Esophagus squamous epithelium (tissue), 4 donors: ENCODE measurements at regions not wholly inside any gene's neighbourhood (a gene's known extent, or its start where the extent isn't known, plus 50 kb on each side); places are given as distances from the start of the nearest gene placed in this dataset.

Experiments used
- POLR2A ChIP-seq, 4 donors: fragments of 450-650 bp; IDR thresholded peaks; one replicate each; pipeline ENCODE4 v1.6.1; 2017; ENCODE audit warnings: antibody characterized with exemption in 4 of 4, mild to moderate bottlenecking in 4 of 4, moderate library complexity in 3 of 4
- TF ChIP-seq, protein P1 (sequence below), 6 experiments: fragments of 450-650 bp in 4 of 6; fragments of 200-600 bp in 2 of 6; sonication (generic) in 2 of 6; IDR thresholded peaks; one replicate each; pipeline ENCODE4 v1.5.1; 2016 to 2019; ENCODE audit warnings: antibody characterized with exemption in 6 of 6, mild to moderate bottlenecking in 4 of 6, moderate library complexity in 4 of 6

DNA sequence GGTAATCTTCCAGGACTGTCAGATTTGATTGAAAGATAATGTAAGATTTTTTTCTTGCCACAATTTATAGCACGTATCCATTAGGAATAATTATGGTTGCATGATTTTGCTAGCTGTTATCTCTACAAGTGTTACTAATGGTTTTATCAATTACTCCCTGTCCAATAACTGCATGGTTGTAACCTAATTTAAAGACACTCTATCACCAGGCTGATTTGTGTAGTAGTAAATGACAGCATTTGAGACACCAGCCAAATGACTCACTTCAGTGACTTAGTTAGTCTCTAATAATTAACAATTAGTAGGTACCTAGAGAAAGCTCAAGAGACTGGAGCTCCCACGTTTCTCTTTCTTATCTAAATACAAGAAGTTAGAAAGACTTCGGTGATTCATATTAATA, 453.8 kb upstream of the POU3F2 start:
- TF ChIP-seq POLR2A (IDR thresholded peaks at IDR 0.05), result no peak
- TF ChIP-seq, protein P1, sequence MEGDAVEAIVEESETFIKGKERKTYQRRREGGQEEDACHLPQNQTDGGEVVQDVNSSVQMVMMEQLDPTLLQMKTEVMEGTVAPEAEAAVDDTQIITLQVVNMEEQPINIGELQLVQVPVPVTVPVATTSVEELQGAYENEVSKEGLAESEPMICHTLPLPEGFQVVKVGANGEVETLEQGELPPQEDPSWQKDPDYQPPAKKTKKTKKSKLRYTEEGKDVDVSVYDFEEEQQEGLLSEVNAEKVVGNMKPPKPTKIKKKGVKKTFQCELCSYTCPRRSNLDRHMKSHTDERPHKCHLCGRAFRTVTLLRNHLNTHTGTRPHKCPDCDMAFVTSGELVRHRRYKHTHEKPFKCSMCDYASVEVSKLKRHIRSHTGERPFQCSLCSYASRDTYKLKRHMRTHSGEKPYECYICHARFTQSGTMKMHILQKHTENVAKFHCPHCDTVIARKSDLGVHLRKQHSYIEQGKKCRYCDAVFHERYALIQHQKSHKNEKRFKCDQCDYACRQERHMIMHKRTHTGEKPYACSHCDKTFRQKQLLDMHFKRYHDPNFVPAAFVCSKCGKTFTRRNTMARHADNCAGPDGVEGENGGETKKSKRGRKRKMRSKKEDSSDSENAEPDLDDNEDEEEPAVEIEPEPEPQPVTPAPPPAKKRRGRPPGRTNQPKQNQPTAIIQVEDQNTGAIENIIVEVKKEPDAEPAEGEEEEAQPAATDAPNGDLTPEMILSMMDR (IDR thresholded peaks at IDR 0.05), result no peak
